ENCODE measurements at regions not wholly inside any gene's neighbourhood (a gene's known extent, or its start where the extent isn't known, plus 50 kb on each side); places are given as distances from the start of the nearest gene placed in this dataset.
A peak's percentile ranks its signal among the peaks of the same experiment; 100 is the strongest.

DNA sequence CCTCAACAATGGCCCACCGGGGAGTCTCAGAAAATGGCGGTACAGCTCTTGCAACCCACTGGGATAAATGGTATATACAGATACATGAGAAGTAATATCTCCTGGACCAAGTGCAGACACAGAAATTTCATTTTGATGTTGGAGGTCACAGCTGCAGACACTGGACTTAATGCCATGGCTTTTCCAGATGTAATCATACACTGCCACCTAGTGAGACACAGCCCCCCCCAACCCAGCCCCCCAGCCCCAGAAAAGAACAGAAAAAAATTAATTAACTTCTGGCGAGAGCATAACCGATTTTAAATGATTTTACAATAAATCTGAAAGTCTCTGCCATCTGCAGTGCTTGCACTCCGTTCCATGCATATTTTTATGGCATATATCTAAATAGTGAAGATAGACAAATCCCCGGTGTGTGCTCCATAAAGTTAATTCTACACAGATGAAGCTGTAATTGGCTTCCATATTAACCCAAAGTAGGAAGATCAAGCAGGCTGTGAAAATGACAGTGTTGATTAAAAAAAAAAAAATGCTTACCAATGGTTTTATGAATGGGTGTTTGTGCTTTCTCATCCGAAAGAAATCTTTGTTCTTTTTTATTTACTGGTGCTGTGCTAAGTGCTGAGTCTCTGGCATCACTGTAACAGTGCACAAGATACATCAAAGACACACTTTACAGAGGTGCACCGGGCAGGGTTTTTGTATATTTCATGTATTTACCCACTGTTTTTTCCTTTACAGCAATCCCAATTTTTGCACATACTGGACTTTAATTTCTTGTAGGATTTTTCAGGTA is 804.1 kb downstream of the TFAP2A start:
- H3K36me3 ChIP-seq (ENCODE audit: control insufficient read depth in 1 of 2, insufficient read depth in 2 of 2, low read length in 2 of 2): no peaks in the 10 kb centered on the region
- CTCF ChIA-PET: no interaction called here
- no peaks in the 10 kb centered on the region for H3K9me2 ChIP-seq (ENCODE audit: insufficient read depth)
- no peak overlapping the region for H3K27ac ChIP-seq (ENCODE audit: low read depth, low read length)
- no peak overlapping the region for H2AFZ ChIP-seq (ENCODE audit: low read depth, low read length, poor library complexity, severe bottlenecking)
- intact Hi-C loops (cut with micrococcal nuclease): no loop called here
- TF ChIP-seq RAD21 (IDR thresholded peaks at IDR 0.05; ENCODE audit: low read depth) (peak; percentile 41), YY1 (IDR thresholded peaks at IDR 0.05; ENCODE audit: extremely low read depth, insufficient replicate concordance, low read depth, low read length) (no peak)
- TF ChIP-seq, protein P1, sequence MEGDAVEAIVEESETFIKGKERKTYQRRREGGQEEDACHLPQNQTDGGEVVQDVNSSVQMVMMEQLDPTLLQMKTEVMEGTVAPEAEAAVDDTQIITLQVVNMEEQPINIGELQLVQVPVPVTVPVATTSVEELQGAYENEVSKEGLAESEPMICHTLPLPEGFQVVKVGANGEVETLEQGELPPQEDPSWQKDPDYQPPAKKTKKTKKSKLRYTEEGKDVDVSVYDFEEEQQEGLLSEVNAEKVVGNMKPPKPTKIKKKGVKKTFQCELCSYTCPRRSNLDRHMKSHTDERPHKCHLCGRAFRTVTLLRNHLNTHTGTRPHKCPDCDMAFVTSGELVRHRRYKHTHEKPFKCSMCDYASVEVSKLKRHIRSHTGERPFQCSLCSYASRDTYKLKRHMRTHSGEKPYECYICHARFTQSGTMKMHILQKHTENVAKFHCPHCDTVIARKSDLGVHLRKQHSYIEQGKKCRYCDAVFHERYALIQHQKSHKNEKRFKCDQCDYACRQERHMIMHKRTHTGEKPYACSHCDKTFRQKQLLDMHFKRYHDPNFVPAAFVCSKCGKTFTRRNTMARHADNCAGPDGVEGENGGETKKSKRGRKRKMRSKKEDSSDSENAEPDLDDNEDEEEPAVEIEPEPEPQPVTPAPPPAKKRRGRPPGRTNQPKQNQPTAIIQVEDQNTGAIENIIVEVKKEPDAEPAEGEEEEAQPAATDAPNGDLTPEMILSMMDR (IDR thresholded peaks at IDR 0.05 in 2 of 3, conservative IDR thresholded peaks at IDR 0.05 in 1 of 3; ENCODE audit: borderline replicate concordance in 1 of 3, insufficient read depth in 1 of 3, low read depth in 2 of 3, low read length in 2 of 3): no peak
- no peaks in the 10 kb centered on the region for H3K27me3 ChIP-seq (ENCODE audit: insufficient read depth, low read length)
- no peaks in the 10 kb centered on the region for H3K79me2 ChIP-seq (ENCODE audit: insufficient read depth, low read length)
- BruUV-seq (replicated peaks): no TSS peak
- RAD21 ChIA-PET (ENCODE audit: low non-redundant PET in 1 of 2, low total read pairs in 2 of 2, uncharacterized antibody in 2 of 2, unreplicated experiment in 2 of 2): interaction anchor here in 1 of 2 experiments (0.6 kb wide), 1 partner anchor 825 kb away, joined by 3 read pairs; no protein-coding TSS in a partner anchor
- H3K9me3 ChIP-seq (ENCODE audit: control insufficient read depth in 1 of 2, insufficient read depth in 1 of 2, low read depth in 1 of 2, low read length in 2 of 2): no peaks in the 10 kb centered on the region
- H3K4me2 ChIP-seq (ENCODE audit: low read length): no peak overlapping the region
- H4K20me1 ChIP-seq (ENCODE audit: insufficient read depth): no peaks in the 10 kb centered on the region
- DNase-seq (ENCODE audit: low read depth, low spot score) (no peak), ATAC-seq (no peak)
- POLR2A ChIA-PET: no interaction called here
- no peak overlapping the region for H3K4me3 ChIP-seq (replicated peaks in 1 of 2; ENCODE audit: low read depth in 1 of 2, low read length in 2 of 2)
- H3K4me1 ChIP-seq (ENCODE audit: control insufficient read depth in 1 of 2, insufficient read depth in 2 of 2, low read length in 2 of 2): no peaks in the 10 kb centered on the region
- H3K9ac ChIP-seq (ENCODE audit: low read length): no peak overlapping the region

DNA sequence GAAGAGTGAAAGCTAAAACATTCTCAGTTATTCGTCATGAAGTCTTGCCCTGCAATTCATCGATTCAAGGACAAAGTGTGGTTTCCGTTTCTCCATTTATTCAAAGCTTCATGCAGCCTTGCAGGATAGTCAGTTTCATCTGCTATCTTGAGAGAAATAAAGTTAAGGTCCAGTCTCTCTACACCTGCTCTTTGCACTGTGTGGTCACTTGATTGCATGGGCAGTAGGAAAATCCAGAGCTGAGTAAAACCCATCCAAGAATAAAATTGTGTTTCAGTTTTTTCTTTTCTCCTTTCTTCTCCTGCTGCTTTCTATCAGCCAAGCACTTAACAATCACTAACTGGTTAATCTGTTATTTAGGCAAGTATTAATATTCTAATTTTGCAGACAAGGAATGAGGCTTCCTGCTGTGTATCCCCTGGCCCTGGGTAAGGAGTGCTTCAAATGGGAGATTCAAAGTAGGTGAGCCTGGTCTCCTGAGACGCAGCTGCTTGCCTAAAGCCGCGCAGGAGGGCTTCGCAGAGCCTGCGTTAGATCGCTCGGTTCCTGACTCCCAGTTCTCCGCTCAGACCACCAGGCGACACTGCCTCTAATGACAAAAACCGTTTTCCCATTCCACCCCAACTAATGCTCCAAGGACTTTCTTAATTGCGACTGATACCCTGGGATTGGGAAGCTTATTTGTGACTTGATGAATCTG is 808.3 kb downstream of the TFAP2A start:
- Histone ChIP-seq H3K79me2 (ENCODE audit: insufficient read depth, low read length) (no peaks in the 10 kb centered on the region), H3K9me3 (ENCODE audit: control insufficient read depth in 1 of 2, insufficient read depth in 1 of 2, low read depth in 1 of 2, low read length in 2 of 2) (no peaks in the 10 kb centered on the region), H3K27me3 (ENCODE audit: insufficient read depth, low read length) (no peaks in the 10 kb centered on the region), H2AFZ (ENCODE audit: low read depth, low read length, poor library complexity, severe bottlenecking) (no peak overlapping the region), H3K27ac (ENCODE audit: low read depth, low read length) (no peak overlapping the region), H3K36me3 (ENCODE audit: control insufficient read depth in 1 of 2, insufficient read depth in 2 of 2, low read length in 2 of 2) (no peaks in the 10 kb centered on the region), H3K4me3 (replicated peaks in 1 of 2; ENCODE audit: low read depth in 1 of 2, low read length in 2 of 2) (no peak overlapping the region), H3K4me1 (ENCODE audit: control insufficient read depth in 1 of 2, insufficient read depth in 2 of 2, low read length in 2 of 2) (no peaks in the 10 kb centered on the region), H3K9me2 (ENCODE audit: insufficient read depth) (no peaks in the 10 kb centered on the region), H4K20me1 (ENCODE audit: insufficient read depth) (no peaks in the 10 kb centered on the region), H3K9ac (ENCODE audit: low read length) (no peak overlapping the region), H3K4me2 (ENCODE audit: low read length) (no peak overlapping the region)
- ChIA-PET RAD21 (ENCODE audit: low non-redundant PET in 1 of 2, low total read pairs in 2 of 2, uncharacterized antibody in 2 of 2, unreplicated experiment in 2 of 2) (no interaction called here), CTCF (no interaction called here), POLR2A (no interaction called here)
- intact Hi-C loops (cut with micrococcal nuclease): loop anchor here (10.0 kb wide), 1 partner anchor 1082 kb away; no protein-coding TSS in a partner anchor
- DNase-seq (ENCODE audit: low read depth, low spot score) (no peak), ATAC-seq (no peak)
- TF ChIP-seq, protein P2, sequence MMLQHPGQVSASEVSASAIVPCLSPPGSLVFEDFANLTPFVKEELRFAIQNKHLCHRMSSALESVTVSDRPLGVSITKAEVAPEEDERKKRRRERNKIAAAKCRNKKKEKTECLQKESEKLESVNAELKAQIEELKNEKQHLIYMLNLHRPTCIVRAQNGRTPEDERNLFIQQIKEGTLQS (IDR thresholded peaks at IDR 0.05): no peak
- BruUV-seq (replicated peaks): no TSS peak
